ENCODE measurements at regions not wholly inside any gene's neighbourhood (a gene's known extent, or its start where the extent isn't known, plus 50 kb on each side); places are given as distances from the start of the nearest gene placed in this dataset.

GRCh38 chr13:73138638-73139491 is 80.1 kb downstream of the KLF5 start:
- no peak for TF ChIP-seq CTCF (IDR thresholded peaks at IDR 0.05; ENCODE audit: insufficient read depth, low read depth, low read length, missing control alignments)
- no peak overlapping the region for H3K4me3 ChIP-seq (ENCODE audit: low read depth, low read length)
- no peak for DNase-seq (ENCODE audit: low read depth)

DNA sequence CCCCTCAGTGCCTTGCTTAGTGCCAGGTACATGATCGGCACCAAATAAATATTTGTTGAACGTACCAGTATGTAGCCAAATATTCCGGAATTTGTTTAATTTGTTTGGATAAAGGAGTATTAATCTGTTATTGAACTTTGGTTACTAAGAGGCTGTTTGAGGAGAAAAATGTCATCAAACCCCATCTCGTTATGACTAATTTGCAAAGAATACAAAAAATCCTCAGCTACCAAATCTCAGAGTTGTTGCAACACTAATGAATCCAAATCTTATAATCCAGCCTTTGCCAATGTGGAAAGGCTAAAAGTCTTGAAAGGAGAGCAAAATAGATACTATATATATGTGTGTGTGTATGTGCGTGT is 79.5 kb downstream of the KLF5 start:
- TF ChIP-seq CTCF (IDR thresholded peaks at IDR 0.05; ENCODE audit: insufficient read depth, low read depth, low read length, missing control alignments) = no peak
- H3K4me3 ChIP-seq (ENCODE audit: low read depth, low read length) = no peak overlapping the region
- DNase-seq (ENCODE audit: low read depth) = no peak

- TF ChIP-seq CTCF (IDR thresholded peaks at IDR 0.05; ENCODE audit: insufficient read depth, low read depth, low read length, missing control alignments) = no peak
- DNase-seq (ENCODE audit: low read depth) = no peak
- H3K4me3 ChIP-seq (ENCODE audit: low read depth, low read length) = no peak overlapping the region
Observed at GRCh38 chr13:73136776-73137175, 78.0 kb downstream of the KLF5 start.

DNA sequence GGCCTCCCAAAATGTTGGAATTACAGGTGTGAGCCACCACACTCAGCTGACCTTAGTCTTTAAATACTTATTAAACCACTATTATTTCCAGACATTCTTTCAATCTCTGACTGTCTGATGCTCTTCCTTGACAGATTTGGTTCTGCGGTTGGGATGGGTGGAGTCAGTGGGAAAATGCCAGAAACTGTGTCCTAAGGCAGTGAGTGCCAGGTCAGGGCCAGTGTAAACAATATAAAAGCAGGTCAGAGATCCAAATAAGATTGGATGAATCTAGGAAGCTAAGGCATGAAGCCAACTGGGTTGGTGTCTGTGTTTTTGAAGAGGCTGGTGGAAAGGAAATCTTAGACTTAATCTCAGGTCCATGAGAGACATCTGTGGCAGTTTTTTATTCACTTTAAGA is 74.7 kb downstream of the KLF5 start:
- no peak overlapping the region for H3K4me3 ChIP-seq (ENCODE audit: low read depth, low read length)
- TF ChIP-seq CTCF (IDR thresholded peaks at IDR 0.05; ENCODE audit: insufficient read depth, low read depth, low read length, missing control alignments) = no peak
- DNase-seq (ENCODE audit: low read depth) = no peak

- no peak overlapping the region for H3K4me3 ChIP-seq (ENCODE audit: low read depth, low read length)
- TF ChIP-seq CTCF (IDR thresholded peaks at IDR 0.05; ENCODE audit: insufficient read depth, low read depth, low read length, missing control alignments) = no peak
- no peak for DNase-seq (ENCODE audit: low read depth)
Observed at GRCh38 chr13:73131247-73131646, 72.4 kb downstream of the KLF5 start.

- no peak overlapping the region for H3K4me3 ChIP-seq (ENCODE audit: low read depth, low read length)
- no peak for TF ChIP-seq CTCF (IDR thresholded peaks at IDR 0.05; ENCODE audit: insufficient read depth, low read depth, low read length, missing control alignments)
- no peak for DNase-seq (ENCODE audit: low read depth)
Observed at GRCh38 chr13:73129023-73129422, 70.2 kb downstream of the KLF5 start.

All from GM12865 (cell line).